Lower leg skin (tissue), 4 donors: ENCODE measurements at regions not wholly inside any gene's neighbourhood (a gene's known extent, or its start where the extent isn't known, plus 50 kb on each side); places are given as distances from the start of the nearest gene placed in this dataset.

Source experiments
- DNase-seq, 2 donors: peaks; one replicate each; pipeline ENCODE4 v3.0.0-alpha.2; 2019; ENCODE audit warnings: low spot score in 2 of 2
- H3K4me3 ChIP-seq: fragments of 200-600 bp; sonication (generic); 2 replicates; pipeline ENCODE4 v1.5.1; 2017; ENCODE audit warnings: mild to moderate bottlenecking, low read depth; ENCODE audit not compliant: poor library complexity, severe bottlenecking
- POLR2A ChIP-seq, 2 donors: fragments of 450-650 bp; IDR thresholded peaks; one replicate each; pipeline ENCODE4 v1.6.1; 2016 to 2017; ENCODE audit warnings: antibody characterized with exemption in 2 of 2, mild to moderate bottlenecking in 1 of 2, moderate library complexity in 1 of 2
- WGBS, 2 donors: methylation state at CpG; one replicate each; pipeline ENCODE4 v1.1.5; 2018; 5-methylcytosine and 5-hydroxymethylcytosine counted together
- intact Hi-C: fragments of 100-400 bp; cut with DNase I; formaldehyde crosslinking; loops from one replicate; pipeline ENCODE4 v1.15.0; 2023; ENCODE audit warnings: low total_unique reads
- TF ChIP-seq, protein P1 (sequence below), 3 donors: fragments of 450-650 bp; IDR thresholded peaks; one replicate each; pipeline ENCODE4 v1.5.1; 2016; ENCODE audit warnings: antibody characterized with exemption in 3 of 3, mild to moderate bottlenecking in 3 of 3, moderate library complexity in 2 of 3

DNA sequence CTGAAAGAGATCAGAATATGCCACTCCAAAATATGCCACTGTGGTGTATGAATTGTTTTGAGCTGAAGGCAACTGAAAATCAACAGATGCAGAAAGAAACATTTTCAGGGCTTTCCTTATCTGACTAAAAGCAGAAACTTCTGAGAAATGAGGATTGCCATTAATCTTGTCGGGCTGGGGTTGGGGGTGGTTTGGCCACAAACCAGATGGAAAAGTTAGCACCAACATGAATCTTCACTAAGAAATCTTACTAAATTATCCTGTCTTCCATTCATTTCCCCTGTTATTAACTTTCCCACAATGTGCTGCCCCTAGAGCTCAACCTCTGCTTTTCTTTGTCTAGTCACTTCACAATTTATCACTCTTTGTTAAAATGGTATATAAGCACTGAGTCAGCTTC lies 229.9 kb upstream of the GADL1 start:
- no peak for DNase-seq
- H3K4me3 ChIP-seq, result no peak overlapping the region
- WGBS, 2 donors, result 75 to 93% methylated on average over 1 of the region's 1 CpG
- TF ChIP-seq POLR2A (IDR thresholded peaks at IDR 0.05), result no peak
- TF ChIP-seq, protein P1, sequence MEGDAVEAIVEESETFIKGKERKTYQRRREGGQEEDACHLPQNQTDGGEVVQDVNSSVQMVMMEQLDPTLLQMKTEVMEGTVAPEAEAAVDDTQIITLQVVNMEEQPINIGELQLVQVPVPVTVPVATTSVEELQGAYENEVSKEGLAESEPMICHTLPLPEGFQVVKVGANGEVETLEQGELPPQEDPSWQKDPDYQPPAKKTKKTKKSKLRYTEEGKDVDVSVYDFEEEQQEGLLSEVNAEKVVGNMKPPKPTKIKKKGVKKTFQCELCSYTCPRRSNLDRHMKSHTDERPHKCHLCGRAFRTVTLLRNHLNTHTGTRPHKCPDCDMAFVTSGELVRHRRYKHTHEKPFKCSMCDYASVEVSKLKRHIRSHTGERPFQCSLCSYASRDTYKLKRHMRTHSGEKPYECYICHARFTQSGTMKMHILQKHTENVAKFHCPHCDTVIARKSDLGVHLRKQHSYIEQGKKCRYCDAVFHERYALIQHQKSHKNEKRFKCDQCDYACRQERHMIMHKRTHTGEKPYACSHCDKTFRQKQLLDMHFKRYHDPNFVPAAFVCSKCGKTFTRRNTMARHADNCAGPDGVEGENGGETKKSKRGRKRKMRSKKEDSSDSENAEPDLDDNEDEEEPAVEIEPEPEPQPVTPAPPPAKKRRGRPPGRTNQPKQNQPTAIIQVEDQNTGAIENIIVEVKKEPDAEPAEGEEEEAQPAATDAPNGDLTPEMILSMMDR (IDR thresholded peaks at IDR 0.05), result no peak
- intact Hi-C loops, result no loop called here

GRCh38 chr3:31125413-31126020 lies 231.1 kb upstream of the GADL1 start:
- TF ChIP-seq, protein P1 (IDR thresholded peaks at IDR 0.05), result no peak
- no peak for TF ChIP-seq POLR2A (IDR thresholded peaks at IDR 0.05)
- 93 to 95% methylated on average over 4 of the region's 4 CpGs for WGBS, 2 donors
- intact Hi-C loops, result no loop called here
- no peak overlapping the region for H3K4me3 ChIP-seq
- DNase-seq, result no peak

DNA sequence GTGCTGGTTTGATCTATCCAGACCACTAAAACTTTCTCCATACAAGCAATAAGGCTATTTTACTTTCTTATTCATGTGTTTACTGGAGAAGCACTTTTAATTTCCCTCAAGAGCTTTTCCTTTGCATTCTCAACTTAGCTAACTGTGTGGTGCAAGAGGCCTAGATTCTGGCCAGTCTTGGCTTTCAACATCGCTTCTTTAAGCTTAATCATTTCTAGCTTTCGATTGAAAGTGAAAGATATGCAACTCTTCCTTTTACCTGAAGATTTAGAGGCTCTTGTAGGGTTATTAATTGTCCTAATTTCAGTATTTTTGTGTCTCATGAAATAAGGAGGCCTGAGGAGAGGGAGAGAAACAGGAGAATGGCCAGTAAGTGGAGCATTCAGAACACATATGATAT lies 234.8 kb upstream of the GADL1 start:
- no peak overlapping the region for H3K4me3 ChIP-seq
- WGBS, 2 donors, result 93 to 97% methylated on average over 2 of the region's 2 CpGs
- TF ChIP-seq POLR2A (IDR thresholded peaks at IDR 0.05), result no peak
- TF ChIP-seq, protein P1 (IDR thresholded peaks at IDR 0.05), result no peak
- intact Hi-C loops, result no loop called here
- no peak for DNase-seq

DNA sequence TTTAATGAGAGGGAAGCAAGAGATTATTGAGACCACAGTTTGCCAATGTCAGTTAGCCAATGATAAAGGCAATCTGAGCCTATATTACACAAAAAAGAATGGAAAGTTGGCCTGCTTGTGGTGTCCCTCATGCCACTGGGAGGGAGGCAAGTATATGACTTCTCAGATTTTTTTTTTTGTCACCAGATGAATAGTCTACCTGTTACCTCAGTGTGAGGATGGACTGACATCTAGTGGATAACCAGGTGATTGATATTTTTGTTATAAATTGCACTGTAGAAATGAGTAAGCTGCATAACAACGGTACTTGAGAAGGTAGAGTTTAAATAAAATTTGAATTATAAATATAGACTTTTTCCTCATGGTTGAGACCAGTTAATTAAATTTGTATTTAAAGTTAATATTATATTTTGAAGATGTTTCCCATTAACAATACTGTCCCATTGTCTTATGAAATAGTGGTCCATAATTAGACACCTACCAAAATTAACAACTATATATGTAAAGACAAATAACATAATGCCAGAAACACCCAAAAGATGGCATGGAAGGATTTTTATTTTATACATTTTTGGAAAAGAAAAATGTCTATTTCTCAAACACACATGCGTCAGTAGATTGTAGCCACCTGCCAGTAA lies 237.8 kb upstream of the GADL1 start:
- no peak overlapping the region for H3K4me3 ChIP-seq
- intact Hi-C loops, result no loop called here
- TF ChIP-seq, protein P1 (IDR thresholded peaks at IDR 0.05), result no peak
- TF ChIP-seq POLR2A (IDR thresholded peaks at IDR 0.05), result no peak
- WGBS, 2 donors, result 63 to 66% methylated on average over 2 of the region's 2 CpGs
- DNase-seq, result no peak

GRCh38 chr3:31133541-31133940 lies 239.1 kb upstream of the GADL1 start:
- 94 to 97% methylated on average over 1 of the region's 1 CpG for WGBS, 2 donors
- no peak for TF ChIP-seq POLR2A (IDR thresholded peaks at IDR 0.05)
- TF ChIP-seq, protein P1 (IDR thresholded peaks at IDR 0.05), result no peak
- H3K4me3 ChIP-seq, result no peak overlapping the region
- no peak for DNase-seq
- intact Hi-C loops, result no loop called here

GRCh38 chr3:31135546-31135945 lies 241.1 kb upstream of the GADL1 start:
- TF ChIP-seq POLR2A (IDR thresholded peaks at IDR 0.05), result no peak
- TF ChIP-seq, protein P1 (IDR thresholded peaks at IDR 0.05), result no peak
- intact Hi-C loops, result no loop called here
- WGBS, 2 donors, result 92 to 93% methylated on average over 3 of the region's 3 CpGs
- DNase-seq, result no peak
- no peak overlapping the region for H3K4me3 ChIP-seq
